GM19193 (cell line): ENCODE measurements at regions not wholly inside any gene's neighbourhood (a gene's known extent, or its start where the extent isn't known, plus 50 kb on each side); places are given as distances from the start of the nearest gene placed in this dataset.

Experiments
- POLR2A ChIP-seq: IDR thresholded peaks from 4 replicates; pipeline ENCODE4 v1.6.1; 2011; ENCODE audit not compliant: insufficient read depth, insufficient read length; ENCODE audit errors: extremely low read depth

GRCh38 chr2:129330504-129330903 lies 649.0 kb upstream of the RAB6C start:
- TF ChIP-seq POLR2A: no peak

GRCh38 chr2:129331638-129332037 lies 647.8 kb upstream of the RAB6C start:
- no peak for TF ChIP-seq POLR2A

- TF ChIP-seq POLR2A: no peak
Measured at GRCh38 chr2:129334128-129334527, 645.3 kb upstream of the RAB6C start.

GRCh38 chr2:129334696-129335410 lies 644.6 kb upstream of the RAB6C start:
- no peak for TF ChIP-seq POLR2A

GRCh38 chr2:129336276-129336675 lies 643.2 kb upstream of the RAB6C start:
- no peak for TF ChIP-seq POLR2A

- no peak for TF ChIP-seq POLR2A
Measured at GRCh38 chr2:129337076-129337475, 642.4 kb upstream of the RAB6C start.

GRCh38 chr2:129345540-129345939 lies 633.9 kb upstream of the RAB6C start:
- TF ChIP-seq POLR2A: no peak

- no peak for TF ChIP-seq POLR2A
Measured at GRCh38 chr2:129347486-129348217, 631.8 kb upstream of the RAB6C start.

GRCh38 chr2:129354631-129355030 lies 624.8 kb upstream of the RAB6C start:
- no peak for TF ChIP-seq POLR2A

- no peak for TF ChIP-seq POLR2A
Measured at GRCh38 chr2:129361688-129362087, 617.8 kb upstream of the RAB6C start.

- no peak for TF ChIP-seq POLR2A
Measured at GRCh38 chr2:129366263-129366662, 613.2 kb upstream of the RAB6C start.

GRCh38 chr2:129367107-129367506 lies 612.4 kb upstream of the RAB6C start:
- TF ChIP-seq POLR2A: no peak

- no peak for TF ChIP-seq POLR2A
Measured at GRCh38 chr2:129369437-129369836, 610.0 kb upstream of the RAB6C start.

GRCh38 chr2:129374452-129374851 lies 605.0 kb upstream of the RAB6C start:
- no peak for TF ChIP-seq POLR2A

- TF ChIP-seq POLR2A: no peak
Measured at GRCh38 chr2:129375632-129376425, 603.6 kb upstream of the RAB6C start.

GRCh38 chr2:129376426-129377077 lies 602.9 kb upstream of the RAB6C start:
- TF ChIP-seq POLR2A: no peak

- no peak for TF ChIP-seq POLR2A
Measured at GRCh38 chr2:129377078-129377469, 602.4 kb upstream of the RAB6C start.
